OCI-LY3 (cell line): ENCODE measurements at regions not wholly inside any gene's neighbourhood (a gene's known extent, or its start where the extent isn't known, plus 50 kb on each side); places are given as distances from the start of the nearest gene placed in this dataset.

Experiments used
- EZH2phosphoT487 ChIP-seq: fragments of 200-600 bp; shearing (Covaris generic); IDR thresholded peaks from 2 replicates; pipeline ENCODE4 v1.6.1; 2018; ENCODE audit warnings: antibody characterized with exemption, mixed run types, low read depth
- TF ChIP-seq, protein P1 (sequence below): fragments of 200-600, 300-600 bp; sonication (generic); IDR thresholded peaks from 2 replicates; pipeline ENCODE4 v1.5.1; 2014; ENCODE audit warnings: antibody characterized with exemption, low read length, low read depth

DNA sequence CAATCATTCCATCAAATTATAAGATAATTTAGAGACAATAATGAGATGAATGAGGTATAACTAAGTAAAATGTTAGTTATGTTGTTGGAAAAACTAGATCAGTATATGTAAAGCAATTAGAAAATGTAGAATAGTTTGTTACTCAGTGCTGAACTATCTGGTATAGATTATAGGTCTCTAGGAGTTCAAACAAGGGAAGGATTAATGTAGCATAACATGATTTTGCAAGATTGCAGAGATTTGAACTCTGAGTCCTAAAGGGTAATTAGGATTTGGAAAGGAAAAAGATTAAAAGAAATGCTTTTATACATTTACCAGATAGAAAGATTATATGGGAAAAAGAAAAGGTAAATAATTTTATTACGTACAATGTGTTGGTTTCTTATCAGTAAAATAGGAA, 246.3 kb downstream of the KCNC2 start:
- TF ChIP-seq, protein P1, sequence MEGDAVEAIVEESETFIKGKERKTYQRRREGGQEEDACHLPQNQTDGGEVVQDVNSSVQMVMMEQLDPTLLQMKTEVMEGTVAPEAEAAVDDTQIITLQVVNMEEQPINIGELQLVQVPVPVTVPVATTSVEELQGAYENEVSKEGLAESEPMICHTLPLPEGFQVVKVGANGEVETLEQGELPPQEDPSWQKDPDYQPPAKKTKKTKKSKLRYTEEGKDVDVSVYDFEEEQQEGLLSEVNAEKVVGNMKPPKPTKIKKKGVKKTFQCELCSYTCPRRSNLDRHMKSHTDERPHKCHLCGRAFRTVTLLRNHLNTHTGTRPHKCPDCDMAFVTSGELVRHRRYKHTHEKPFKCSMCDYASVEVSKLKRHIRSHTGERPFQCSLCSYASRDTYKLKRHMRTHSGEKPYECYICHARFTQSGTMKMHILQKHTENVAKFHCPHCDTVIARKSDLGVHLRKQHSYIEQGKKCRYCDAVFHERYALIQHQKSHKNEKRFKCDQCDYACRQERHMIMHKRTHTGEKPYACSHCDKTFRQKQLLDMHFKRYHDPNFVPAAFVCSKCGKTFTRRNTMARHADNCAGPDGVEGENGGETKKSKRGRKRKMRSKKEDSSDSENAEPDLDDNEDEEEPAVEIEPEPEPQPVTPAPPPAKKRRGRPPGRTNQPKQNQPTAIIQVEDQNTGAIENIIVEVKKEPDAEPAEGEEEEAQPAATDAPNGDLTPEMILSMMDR: no peak
- TF ChIP-seq EZH2phosphoT487: no peak
